B cell (primary cell): ENCODE measurements at regions not wholly inside any gene's neighbourhood (a gene's known extent, or its start where the extent isn't known, plus 50 kb on each side); places are given as distances from the start of the nearest gene placed in this dataset.

ENCODE experiments used
- ATAC-seq: fragments of 200-7000 bp; cut with Tn5 transposase; one replicate; pipeline ENCODE4 v1.10.0; 2021; ENCODE audit warnings: low read depth, mild to moderate bottlenecking, moderate number of reproducible peaks, moderate library complexity
- CTCF ChIA-PET: fragments of 350-600 bp; sonication (Branson Sonifier 250); formaldehyde crosslinking; loops from one replicate; lab custom pipeline; 2021; ENCODE audit warnings: antibody characterized with exemption, inconsistent platforms; lab: Charles Lee
- POLR2A ChIA-PET: fragments of 350-600 bp; sonication (Branson Sonifier 250); formaldehyde crosslinking; loops from one replicate; lab custom pipeline; 2021; ENCODE audit warnings: antibody characterized with exemption; lab: Charles Lee
- DNase-seq: peaks from one replicate; pipeline ENCODE4 v3.0.0; 2013
- H2AFZ ChIP-seq: 2 replicates; pipeline ENCODE4 v1.6.1; 2012; ENCODE audit warnings: mild to moderate bottlenecking, low read depth, low read length; ENCODE audit not compliant: insufficient read depth, poor library complexity, severe bottlenecking
- H3K27ac ChIP-seq, 2 donors: 1 replicate in 1 of 2; 2 replicates in 1 of 2; pipeline ENCODE4 v1.5.1; 2012 to 2013; ENCODE audit warnings: low read length in 2 of 2, mild to moderate bottlenecking in 2 of 2, moderate library complexity in 1 of 2
- H3K27me3 ChIP-seq, 4 experiments: fragments of 200-600 bp in 1 of 4; sonication (generic) in 1 of 4; replicated peaks in 1 of 4; 1 replicate in 2 of 4; 2 replicates in 2 of 4; pipeline versions ENCODE4 v1.6.1 to v1.7.0; 2013 to 2016; ENCODE audit warnings: low read length in 3 of 4, mild to moderate bottlenecking in 2 of 4, mixed read lengths in 1 of 4, moderate library complexity in 1 of 4; ENCODE audit not compliant: insufficient read depth in 4 of 4, control insufficient read depth in 3 of 4; ENCODE audit errors: control extremely low read depth in 1 of 4
- H3K36me3 ChIP-seq, 2 experiments: replicated peaks in 1 of 2; 1 replicate in 1 of 2; 2 replicates in 1 of 2; pipeline versions ENCODE4 v1.6.1 to v1.7.1; 2013; ENCODE audit warnings: low read length in 1 of 2; ENCODE audit not compliant: insufficient read depth in 2 of 2, control insufficient read depth in 1 of 2; ENCODE audit errors: control extremely low read depth in 1 of 2, extremely low read depth in 1 of 2
- H3K4me1 ChIP-seq, 2 donors: fragments of 200-600 bp in 1 of 2; sonication (generic) in 1 of 2; 1 replicate in 1 of 2; 2 replicates in 1 of 2; pipeline versions ENCODE4 v1.5.1 to v1.6.1; 2013 to 2017; ENCODE audit warnings: low read length in 2 of 2; ENCODE audit not compliant: control insufficient read depth in 2 of 2, insufficient read depth in 2 of 2
- H3K4me2 ChIP-seq: replicated peaks from 2 replicates; pipeline ENCODE3; 2012; ENCODE audit warnings: mild to moderate bottlenecking, low read depth, low read length; ENCODE audit not compliant: poor library complexity, severe bottlenecking
- H3K4me3 ChIP-seq, 5 experiments: fragments of 200-600 bp in 1 of 5; sonication (generic) in 1 of 5; 1 replicate in 3 of 5; 2 replicates in 2 of 5; pipeline versions ENCODE4 v1.5.1 to v1.7.0; 2011 to 2016; ENCODE audit warnings: low read length in 4 of 5, mild to moderate bottlenecking in 4 of 5, low read depth in 2 of 5, control low read depth in 1 of 5, moderate library complexity in 1 of 5; ENCODE audit not compliant: insufficient read depth in 1 of 5; ENCODE audit errors: control extremely low read depth in 1 of 5, extremely low read depth in 1 of 5
- H3K79me2 ChIP-seq: fragments of 200-600 bp; sonication (generic); one replicate; pipeline ENCODE4 v1.6.0; 2016; ENCODE audit warnings: low read length; ENCODE audit not compliant: control insufficient read depth, insufficient read depth
- H3K9ac ChIP-seq: fragments of 200-600 bp; sonication (generic); 2 replicates; pipeline ENCODE4 v1.6.1; 2017; ENCODE audit warnings: mild to moderate bottlenecking, low read length, moderate library complexity
- H3K9me3 ChIP-seq, 3 donors: one replicate each; pipeline versions ENCODE4 v1.6.1 to v1.7.1; 2013; ENCODE audit warnings: low read length in 2 of 3; ENCODE audit not compliant: control insufficient read depth in 2 of 3, insufficient read depth in 1 of 3; ENCODE audit errors: control extremely low read depth in 1 of 3
- H4K20me1 ChIP-seq: 2 replicates; pipeline ENCODE4 v1.6.0; 2012; ENCODE audit warnings: mild to moderate bottlenecking, low read length; ENCODE audit not compliant: insufficient read depth, control insufficient read depth, poor library complexity, severe bottlenecking
- H3K27ac Mint-ChIP-seq: one replicate; pipeline ENCODE4 v1.8.0; 2021; ENCODE audit warnings: mixed read lengths
- H3K27me3 Mint-ChIP-seq: one replicate; pipeline ENCODE4 v1.8.0; 2021; ENCODE audit warnings: mixed read lengths
- H3K4me1 Mint-ChIP-seq: one replicate; pipeline ENCODE4 v1.8.0; 2021; ENCODE audit warnings: mixed read lengths
- H3K4me3 Mint-ChIP-seq: one replicate; pipeline ENCODE4 v1.8.0; 2021; ENCODE audit warnings: mixed read lengths
- H3K9me3 Mint-ChIP-seq: one replicate; pipeline ENCODE4 v1.8.0; 2022; ENCODE audit warnings: mixed read lengths; ENCODE audit not compliant: insufficient read depth
- CTCF ChIP-seq: fragments of 200-600 bp; IDR thresholded peaks from one replicate; pipeline ENCODE4 v1.8.0; 2022; ENCODE audit warnings: antibody characterized with exemption, mild to moderate bottlenecking
- EZH2 ChIP-seq: IDR thresholded peaks from 2 replicates; pipeline ENCODE4 v1.6.1; 2012; ENCODE audit warnings: borderline replicate concordance, low read depth, mild to moderate bottlenecking, moderate library complexity, low read length; ENCODE audit not compliant: insufficient read depth, poor library complexity, severe bottlenecking
- WGBS: methylation state at CpG from one replicate; pipeline ENCODE4 v1.1.5; 2013; ENCODE audit warnings: missing lambda C conversion rate; ENCODE audit not compliant: insufficient coverage; 5-methylcytosine and 5-hydroxymethylcytosine counted together
- intact Hi-C: fragments of 100-400 bp; cut with micrococcal nuclease; formaldehyde crosslinking; loops from one replicate; pipeline ENCODE4 v1.10.0; 2022

DNA sequence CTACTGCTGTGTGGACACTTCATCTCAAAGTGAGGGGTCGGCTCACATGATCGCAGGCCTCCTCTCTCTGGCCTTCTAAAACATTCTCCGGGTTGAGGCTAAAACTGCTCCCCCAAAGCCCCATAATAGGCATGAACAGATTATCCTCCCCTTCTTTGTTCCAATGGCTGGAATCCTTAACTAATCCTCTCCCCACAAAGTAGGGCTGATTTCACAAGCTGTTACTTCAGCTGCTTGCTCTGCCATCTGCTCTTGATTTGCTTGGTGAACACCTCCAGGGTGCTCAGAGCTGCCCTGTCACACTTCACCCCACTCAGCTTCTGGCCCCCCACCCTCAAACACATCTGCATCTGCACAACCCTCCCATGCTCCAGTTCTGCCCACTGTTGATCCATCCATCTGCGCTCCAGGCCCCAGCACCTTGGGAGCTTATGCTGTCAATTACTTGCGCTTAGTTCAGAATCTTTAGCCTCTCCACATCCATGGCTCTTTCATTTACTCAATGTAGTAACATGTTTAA lies 173.1 kb upstream of the API5 start:
- Histone ChIP-seq H3K9ac (no peak overlapping the region), H3K4me3 (no peak overlapping the region), H3K4me1 (no peaks in the 10 kb centered on the region), H3K79me2 (no peaks in the 10 kb centered on the region), H3K27me3 (no peaks in the 10 kb centered on the region), H3K27ac (no peak overlapping the region), H4K20me1 (no peaks in the 10 kb centered on the region), H3K4me2 (no peak overlapping the region), H3K9me3 (peaks cover 0 to 8% (median 2%) of the 10 kb centered on the region in 3 donors), H3K36me3 (no peaks in the 10 kb centered on the region), H2AFZ (no peak overlapping the region)
- H3K27ac Mint-ChIP-seq = no peak overlapping the region
- H3K9me3 Mint-ChIP-seq = no peaks in the 10 kb centered on the region
- ChIA-PET CTCF (no interaction called here), POLR2A (no interaction called here)
- ATAC-seq (no peak), DNase-seq (no peak)
- intact Hi-C loops = no loop called here
- 100% methylated on average over 4 of the region's 5 CpGs for WGBS
- H3K4me1 Mint-ChIP-seq = no peaks in the 10 kb centered on the region
- no peak for TF ChIP-seq CTCF
- no peak for TF ChIP-seq EZH2
- H3K4me3 Mint-ChIP-seq = no peak overlapping the region
- no peaks in the 10 kb centered on the region for H3K27me3 Mint-ChIP-seq

DNA sequence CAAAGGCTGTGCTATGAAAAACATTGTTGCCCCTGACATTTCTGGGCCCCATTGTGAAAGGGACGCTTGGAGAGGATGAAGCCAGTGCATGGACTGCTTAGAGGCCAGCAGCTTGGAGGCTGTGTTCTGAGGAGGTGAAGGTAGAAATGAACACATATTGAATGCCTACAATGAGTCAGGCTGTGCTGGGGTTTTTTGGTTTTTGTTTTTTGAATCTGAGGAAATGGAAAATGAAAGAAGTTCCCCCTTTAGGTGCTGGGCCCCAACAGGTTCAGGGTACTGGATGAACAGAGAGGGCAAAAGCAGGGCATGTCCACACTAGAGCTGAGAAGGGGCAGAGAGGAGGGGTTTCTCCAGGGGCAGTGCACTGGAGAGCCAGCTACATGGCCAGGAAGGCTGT lies 166.1 kb upstream of the API5 start:
- Histone ChIP-seq H3K4me2 (no peak overlapping the region), H3K4me1 (no peaks in the 10 kb centered on the region), H2AFZ (no peak overlapping the region), H3K36me3 (no peaks in the 10 kb centered on the region), H3K27me3 (no peaks in the 10 kb centered on the region), H3K9me3 (peaks cover 0 to 8% (median 2%) of the 10 kb centered on the region in 3 donors), H3K4me3 (no peak overlapping the region), H4K20me1 (no peaks in the 10 kb centered on the region), H3K27ac (no peak overlapping the region), H3K9ac (no peak overlapping the region), H3K79me2 (no peaks in the 10 kb centered on the region)
- ATAC-seq (no peak), DNase-seq (no peak)
- WGBS = 78% methylated on average over 1 of the region's 1 CpG
- Mint-ChIP-seq H3K4me3 (no peak overlapping the region), H3K9me3 (peaks cover 2% of the 10 kb centered on the region), H3K27ac (no peak overlapping the region), H3K27me3 (no peaks in the 10 kb centered on the region), H3K4me1 (no peaks in the 10 kb centered on the region)
- intact Hi-C loops = no loop called here
- ChIA-PET CTCF (no interaction called here), POLR2A (no interaction called here)
- TF ChIP-seq EZH2 (no peak), CTCF (no peak)
